Left lung (tissue), 4 donors: ENCODE measurements at regions not wholly inside any gene's neighbourhood (a gene's known extent, or its start where the extent isn't known, plus 50 kb on each side); places are given as distances from the start of the nearest gene placed in this dataset.

Experiments used
- ATAC-seq: fragments of 200-7000 bp; cut with Tn5 transposase; one replicate; pipeline ENCODE4 v1.9.1; 2020; ENCODE audit warnings: moderate library complexity
- DNase-seq, 4 donors: peaks; one replicate each; pipeline ENCODE4 v3.0.0-alpha.2; 2013 to 2020
- H3K27ac ChIP-seq, 2 donors: fragments of 200-600 bp; sonication (generic) in 1 of 2; one replicate each; pipeline versions ENCODE4 v1.5.0 to v1.8.0; 2020 to 2021
- H3K27me3 ChIP-seq, 2 donors: fragments of 200-600 bp; sonication (generic) in 1 of 2; one replicate each; pipeline versions ENCODE4 v1.5.0 to v1.8.0; 2020 to 2021
- H3K36me3 ChIP-seq, 2 donors: fragments of 200-600 bp; sonication (generic) in 1 of 2; one replicate each; pipeline versions ENCODE4 v1.5.0 to v1.8.0; 2020 to 2021
- H3K4me1 ChIP-seq, 2 donors: fragments of 200-600 bp; one replicate each; pipeline ENCODE4 v1.8.0; 2021
- H3K4me3 ChIP-seq, 2 donors: fragments of 200-600 bp; sonication (generic) in 1 of 2; one replicate each; pipeline versions ENCODE4 v1.5.0 to v1.8.0; 2020 to 2021; ENCODE audit warnings: mild to moderate bottlenecking in 1 of 2
- H3K9me3 ChIP-seq, 2 donors: fragments of 200-600 bp; sonication (generic) in 1 of 2; one replicate each; pipeline versions ENCODE4 v1.5.0 to v1.8.0; 2020 to 2021
- intact Hi-C, 2 donors: fragments of 100-400 bp; cut with DNase I; formaldehyde crosslinking; loops; one replicate each; pipeline versions ENCODE4 v1.11.2 to v1.14.2; 2022
- TF ChIP-seq, protein P1 (sequence below), 2 donors: fragments of 200-600 bp; sonication (generic) in 1 of 2; IDR thresholded peaks; one replicate each; pipeline versions ENCODE4 v1.5.0 to v1.8.0; 2021; ENCODE audit warnings: antibody characterized with exemption in 2 of 2
- donor health status: DM: no; HTN: yes; CAD: no.
- donor health status: DM: no; HTN: no; CAD: no.

DNA sequence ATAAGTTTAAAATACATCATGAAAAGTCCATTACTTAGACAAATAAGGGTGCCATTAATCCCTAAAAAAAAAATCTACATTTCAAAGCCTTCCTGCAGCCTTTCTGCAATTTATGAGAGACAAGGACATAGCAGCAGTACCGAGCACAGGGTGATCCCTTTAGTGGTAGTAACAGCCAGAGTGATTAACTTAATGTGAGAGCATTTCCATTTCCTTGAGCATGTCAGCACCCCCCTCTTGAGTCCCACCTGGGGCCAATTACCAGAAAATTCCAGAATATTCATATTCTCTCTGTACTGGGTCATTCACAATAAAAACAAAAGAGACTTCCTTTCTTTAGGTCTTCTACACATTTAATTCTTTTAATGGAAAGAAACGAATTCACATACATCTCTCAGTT lies 546.9 kb upstream of the CCDC54 start:
- Histone ChIP-seq H3K27me3 (no peaks in the 10 kb centered on the region), H3K4me1 (peaks cover 0 to 3% of the 10 kb centered on the region in 2 donors), H3K27ac (no peak overlapping the region), H3K36me3 (no peaks in the 10 kb centered on the region), H3K4me3 (no peak overlapping the region), H3K9me3 (peaks cover 0 to 11% of the 10 kb centered on the region in 2 donors)
- intact Hi-C loops: no loop called here
- TF ChIP-seq, protein P1, sequence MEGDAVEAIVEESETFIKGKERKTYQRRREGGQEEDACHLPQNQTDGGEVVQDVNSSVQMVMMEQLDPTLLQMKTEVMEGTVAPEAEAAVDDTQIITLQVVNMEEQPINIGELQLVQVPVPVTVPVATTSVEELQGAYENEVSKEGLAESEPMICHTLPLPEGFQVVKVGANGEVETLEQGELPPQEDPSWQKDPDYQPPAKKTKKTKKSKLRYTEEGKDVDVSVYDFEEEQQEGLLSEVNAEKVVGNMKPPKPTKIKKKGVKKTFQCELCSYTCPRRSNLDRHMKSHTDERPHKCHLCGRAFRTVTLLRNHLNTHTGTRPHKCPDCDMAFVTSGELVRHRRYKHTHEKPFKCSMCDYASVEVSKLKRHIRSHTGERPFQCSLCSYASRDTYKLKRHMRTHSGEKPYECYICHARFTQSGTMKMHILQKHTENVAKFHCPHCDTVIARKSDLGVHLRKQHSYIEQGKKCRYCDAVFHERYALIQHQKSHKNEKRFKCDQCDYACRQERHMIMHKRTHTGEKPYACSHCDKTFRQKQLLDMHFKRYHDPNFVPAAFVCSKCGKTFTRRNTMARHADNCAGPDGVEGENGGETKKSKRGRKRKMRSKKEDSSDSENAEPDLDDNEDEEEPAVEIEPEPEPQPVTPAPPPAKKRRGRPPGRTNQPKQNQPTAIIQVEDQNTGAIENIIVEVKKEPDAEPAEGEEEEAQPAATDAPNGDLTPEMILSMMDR (IDR thresholded peaks at IDR 0.05): no peak
- no peak for DNase-seq
- ATAC-seq: no peak

DNA sequence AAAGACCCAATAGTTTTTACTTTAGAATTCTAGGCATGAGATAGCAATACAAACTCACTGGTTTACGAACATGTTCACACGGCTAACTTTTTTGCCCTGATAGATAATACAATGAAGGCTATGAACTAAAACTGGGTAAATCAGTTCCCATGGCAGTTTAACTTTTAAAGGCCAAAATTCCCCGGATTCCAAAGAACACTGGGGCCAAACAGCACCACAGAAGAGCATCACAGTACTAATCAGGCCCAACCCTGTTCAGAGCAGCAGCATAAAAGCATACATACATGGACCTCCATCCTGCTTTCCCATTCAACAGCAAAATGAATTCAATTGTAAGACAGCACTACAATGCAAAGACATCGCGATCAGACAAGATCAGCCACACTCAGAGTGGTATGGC lies 540.3 kb upstream of the CCDC54 start:
- intact Hi-C loops: no loop called here
- TF ChIP-seq, protein P1 (IDR thresholded peaks at IDR 0.05): no peak
- ATAC-seq: no peak

DNA sequence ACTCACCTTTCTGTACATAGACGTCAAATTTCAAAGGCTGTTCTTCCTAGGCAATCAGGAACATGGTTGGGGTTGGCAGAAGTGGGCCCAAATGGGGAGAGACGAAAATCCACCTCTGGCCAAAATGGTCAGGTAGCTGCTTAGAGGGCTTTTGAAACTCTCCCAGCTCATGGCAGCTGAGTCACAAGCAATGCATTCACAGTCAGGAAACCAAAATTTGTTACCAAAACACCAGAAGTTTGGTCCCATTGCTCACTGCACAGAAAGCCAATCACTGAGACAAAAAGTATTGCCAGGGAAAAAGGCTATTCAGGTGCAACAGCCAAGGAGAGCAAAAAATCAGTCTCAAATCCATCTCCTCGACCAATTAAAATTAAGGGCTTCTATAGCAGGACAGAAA lies 539.6 kb upstream of the CCDC54 start:
- no peaks in the 10 kb centered on the region for H3K9me3 ChIP-seq
- H3K27ac ChIP-seq: no peak overlapping the region
- DNase-seq (no peak), ATAC-seq (no peak)
- no peaks in the 10 kb centered on the region for H3K27me3 ChIP-seq
- H3K36me3 ChIP-seq: no peaks in the 10 kb centered on the region
- H3K4me1 ChIP-seq: no peaks in the 10 kb centered on the region
- H3K4me3 ChIP-seq: no peak overlapping the region
- TF ChIP-seq, protein P1 (IDR thresholded peaks at IDR 0.05): no peak
- intact Hi-C loops: no loop called here

More for the DNA sequence above, 540.3 kb upstream of the CCDC54 start:
- Histone ChIP-seq H3K4me1 (no peaks in the 10 kb centered on the region), H3K4me3 (no peak overlapping the region), H3K27ac (no peak overlapping the region), H3K9me3 (peaks cover 0 to 4% of the 10 kb centered on the region in 2 donors), H3K27me3 (no peaks in the 10 kb centered on the region), H3K36me3 (no peaks in the 10 kb centered on the region)
- DNase-seq: no peak

DNA sequence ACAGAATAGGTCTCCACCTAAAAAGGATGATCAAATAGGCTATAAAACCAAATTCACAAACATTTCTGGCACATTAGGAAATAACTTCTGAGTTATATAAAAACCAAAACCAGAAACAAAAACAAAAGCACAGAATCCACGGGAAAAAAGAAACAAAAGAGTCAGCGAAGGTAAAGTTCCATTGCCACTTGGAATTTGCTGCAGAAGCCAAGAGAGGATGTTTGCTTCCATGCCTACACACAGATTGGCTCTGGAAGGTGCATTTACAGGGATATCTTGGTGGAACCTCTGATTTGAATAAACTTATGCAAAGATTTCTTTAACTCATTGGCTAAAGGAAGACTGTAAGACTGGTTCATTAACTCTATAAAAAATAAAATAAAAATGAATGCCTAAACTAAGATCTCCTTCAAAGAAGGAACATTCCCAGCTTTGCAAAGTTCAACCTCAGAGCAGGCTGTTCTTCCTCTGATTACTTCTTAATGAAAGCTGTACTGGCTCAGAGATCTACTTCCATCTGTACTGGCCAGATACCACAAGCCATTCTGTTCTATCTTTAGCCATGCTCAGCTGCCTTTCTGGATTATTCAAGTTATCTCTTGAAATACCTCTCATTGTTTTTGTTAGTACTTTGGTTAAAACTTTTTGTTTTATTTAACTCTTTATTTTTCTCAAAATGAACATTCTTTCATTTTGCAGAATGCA lies 537.5 kb upstream of the CCDC54 start:
- Histone ChIP-seq H3K9me3 (no peaks in the 10 kb centered on the region), H3K27ac (no peak overlapping the region), H3K4me3 (no peak overlapping the region), H3K27me3 (no peaks in the 10 kb centered on the region), H3K4me1 (no peaks in the 10 kb centered on the region), H3K36me3 (no peaks in the 10 kb centered on the region)
- ATAC-seq (peak; percentile 53), DNase-seq (no peak)
- intact Hi-C loops: no loop called here
- TF ChIP-seq, protein P1 (IDR thresholded peaks at IDR 0.05): no peak

DNA sequence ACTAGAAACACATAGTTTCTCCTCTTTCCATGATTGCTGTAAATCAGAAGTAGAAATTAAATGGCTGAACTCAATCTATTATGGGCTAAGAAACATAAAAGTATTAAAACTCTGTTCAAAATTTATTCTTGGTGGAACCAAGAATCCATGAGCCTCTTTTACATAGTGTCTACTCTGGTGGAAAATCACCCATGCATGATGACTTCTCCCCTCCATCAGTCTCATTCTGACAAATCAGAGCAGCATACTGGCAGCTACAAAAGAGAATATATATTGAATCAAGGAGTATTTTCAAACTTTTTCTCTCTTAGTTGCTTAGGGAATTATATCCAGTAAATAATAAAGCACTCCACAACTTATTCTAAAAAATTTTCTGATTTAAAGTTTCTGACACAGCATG lies 536.9 kb upstream of the CCDC54 start:
- H3K36me3 ChIP-seq: no peaks in the 10 kb centered on the region
- H3K27ac ChIP-seq: no peak overlapping the region
- intact Hi-C loops: no loop called here
- no peaks in the 10 kb centered on the region for H3K4me1 ChIP-seq
- ATAC-seq (no peak), DNase-seq (no peak)
- no peak overlapping the region for H3K4me3 ChIP-seq
- H3K27me3 ChIP-seq: no peaks in the 10 kb centered on the region
- no peaks in the 10 kb centered on the region for H3K9me3 ChIP-seq
- TF ChIP-seq, protein P1 (IDR thresholded peaks at IDR 0.05): no peak
